ENCODE measurements at regions not wholly inside any gene's neighbourhood (a gene's known extent, or its start where the extent isn't known, plus 50 kb on each side); places are given as distances from the start of the nearest gene placed in this dataset.

- Histone ChIP-seq H3K79me1 (ENCODE audit: low read depth, low read length) (no peaks in the 10 kb centered on the region), H3K18ac (ENCODE audit: extremely low read depth, low read length) (no peak overlapping the region)
These were observed 156.7 kb downstream of the KCNJ12 start for GRCh38 chr17:21532763-21533385.

More at GRCh38 chr17:21532763-21533385, 156.7 kb downstream of the KCNJ12 start:
- H3K9me3 ChIP-seq (ENCODE audit: insufficient read depth in 2 of 2, low read depth in 1 of 2, low read length in 1 of 2) = peaks cover 77 to 78% of the 10 kb centered on the region in 2 experiments
- no peak overlapping the region for H2AFZ ChIP-seq (ENCODE audit: low read length)
- no peak for DNase-seq (ENCODE audit: low read depth in 1 of 2, low spot score in 2 of 2)
- no peak overlapping the region for H3K4me3 ChIP-seq (ENCODE audit: extremely low read depth in 1 of 4, insufficient read depth in 2 of 4, low read depth in 3 of 4, low read length in 4 of 4)
- no peak overlapping the region for H3K4ac ChIP-seq (replicated peaks; ENCODE audit: insufficient read length, low read depth, low read length)
- H3K36me3 ChIP-seq (ENCODE audit: control insufficient read depth in 2 of 4, insufficient read depth in 4 of 4, low read length in 3 of 4) = no peaks in the 10 kb centered on the region
- H4K5ac ChIP-seq (ENCODE audit: insufficient read length, low read depth, low read length) = no peak overlapping the region
- H3K23me2 ChIP-seq (ENCODE audit: low read depth, low read length) = no peaks in the 10 kb centered on the region; the same call in 1 of the 2 replicates
- no peak overlapping the region for H4K8ac ChIP-seq (ENCODE audit: extremely low read depth, insufficient read depth, low read length)
- no peak overlapping the region for H4K91ac ChIP-seq (replicated peaks; ENCODE audit: insufficient read length, low read length)
- 79% methylated on average over 9 of the region's 9 CpGs; no CpG with 5 or more reads in 1 of the 2 experiments for WGBS, 2 experiments (ENCODE audit: extremely low coverage in 1 of 2, insufficient coverage in 1 of 2, insufficient read length in 1 of 2, insufficient replicate concordance in 2 of 2, low coverage in 1 of 2, low lambda C conversion rate in 2 of 2, missing lambda C conversion rate in 1 of 2)
- TF ChIP-seq GTF2F1 (IDR thresholded peaks at IDR 0.05; ENCODE audit: borderline replicate concordance, low read depth, low read length) = no peak
- no peak for TF ChIP-seq EGR1 (IDR thresholded peaks at IDR 0.05; ENCODE audit: borderline replicate concordance, low read depth, low read length)
- no peak for TF ChIP-seq ASH2L (IDR thresholded peaks at IDR 0.05; ENCODE audit: low read length)
- no peak overlapping the region for H3K4me2 ChIP-seq (ENCODE audit: insufficient read depth in 1 of 2, low read depth in 2 of 2, low read length in 2 of 2)
- no peak overlapping the region for H2BK15ac ChIP-seq (ENCODE audit: low read length)
- H3K27me3 ChIP-seq (replicated peaks in 1 of 4; ENCODE audit: control insufficient read depth in 3 of 4, extremely low read depth in 1 of 4, insufficient read depth in 3 of 4, low read length in 3 of 4) = no peaks in the 10 kb centered on the region
- no peaks in the 10 kb centered on the region for H3K79me2 ChIP-seq (ENCODE audit: control insufficient read depth in 1 of 2, insufficient read depth in 2 of 2, low read length in 2 of 2)
- ChIA-PET POLR2A (ENCODE audit: partially characterized antibody) (no interaction called here), CTCF (ENCODE audit: partially characterized antibody) (interaction anchor here (1.5 kb wide), 1 partner anchor 19 kb away, joined by 4 read pairs; no protein-coding TSS in a partner anchor)
- H3K4me1 ChIP-seq (replicated peaks in 1 of 4; ENCODE audit: control insufficient read depth in 3 of 4, insufficient read depth in 4 of 4, low read length in 3 of 4) = no peaks in the 10 kb centered on the region; a peak in 1 of 7 replicates
- no peak overlapping the region for H3K9ac ChIP-seq (replicated peaks in 1 of 4; ENCODE audit: extremely low read depth in 1 of 4, low read depth in 3 of 4, low read length in 3 of 4)
- H3K14ac ChIP-seq (ENCODE audit: insufficient read length) = no peak overlapping the region
- no peak for FAIRE-seq
- H4K20me1 ChIP-seq (replicated peaks in 1 of 2; ENCODE audit: control insufficient read depth in 1 of 2, insufficient read depth in 2 of 2, low read length in 2 of 2) = no peaks in the 10 kb centered on the region
- no peak overlapping the region for H2BK5ac ChIP-seq (ENCODE audit: low read depth, low read length)
- H2BK12ac ChIP-seq (ENCODE audit: low read depth, low read length) = no peak overlapping the region
- no peak overlapping the region for H3K27ac ChIP-seq (ENCODE audit: low read depth, low read length)
- H2BK120ac ChIP-seq (replicated peaks; ENCODE audit: low read depth, low read length) = no peak overlapping the region
- no peak overlapping the region for H2BK20ac ChIP-seq (ENCODE audit: low read length)
- no peak overlapping the region for H3K56ac ChIP-seq (replicated peaks; ENCODE audit: insufficient read length, low read depth, low read length)
- no peak overlapping the region for H3K23ac ChIP-seq (ENCODE audit: insufficient read length)
- no peak overlapping the region for H2AK5ac ChIP-seq (ENCODE audit: low read depth, low read length)
